Memory B cell (primary cell): ENCODE measurements at regions not wholly inside any gene's neighbourhood (a gene's known extent, or its start where the extent isn't known, plus 50 kb on each side); places are given as distances from the start of the nearest gene placed in this dataset.

Experiments
- ATAC-seq: fragments of 150-1000 bp; cut with Tn5 transposase; 2 replicates; pipeline ENCODE4 v1.10.0; 2021; ENCODE audit warnings: low read depth, mild to moderate bottlenecking, moderate library complexity
- DNase-seq, 2 donors: peaks; one replicate each; pipeline ENCODE4 v3.0.0; 2022; ENCODE audit warnings: low spot score in 2 of 2
- H3K27ac Mint-ChIP-seq: one replicate; pipeline ENCODE4 v1.8.0; 2022; ENCODE audit warnings: mild to moderate bottlenecking, moderate library complexity, mixed read lengths
- H3K27me3 Mint-ChIP-seq: one replicate; pipeline ENCODE4 v1.8.0; 2022; ENCODE audit warnings: mixed read lengths
- H3K36me3 Mint-ChIP-seq: one replicate; pipeline ENCODE4 v1.8.0; 2022; ENCODE audit warnings: mild to moderate bottlenecking, mixed read lengths
- H3K4me1 Mint-ChIP-seq: one replicate; pipeline ENCODE4 v1.8.0; 2022; ENCODE audit warnings: mixed read lengths
- H3K4me3 Mint-ChIP-seq: one replicate; pipeline ENCODE4 v1.8.0; 2022; ENCODE audit warnings: mild to moderate bottlenecking, moderate library complexity, mixed read lengths
- H3K9me3 Mint-ChIP-seq: one replicate; pipeline ENCODE4 v1.8.0; 2022; ENCODE audit warnings: mixed read lengths

- no peaks in the 10 kb centered on the region for H3K4me1 Mint-ChIP-seq
- no peaks in the 10 kb centered on the region for H3K9me3 Mint-ChIP-seq
- H3K27ac Mint-ChIP-seq, result no peak overlapping the region
- no peak overlapping the region for H3K4me3 Mint-ChIP-seq
- no peaks in the 10 kb centered on the region for H3K27me3 Mint-ChIP-seq
- no peak for DNase-seq
- ATAC-seq, result no peak
- H3K36me3 Mint-ChIP-seq, result no peaks in the 10 kb centered on the region
These were observed 165.1 kb upstream of the COL8A1 start for GRCh38 chr3:99473321-99473751.

GRCh38 chr3:99472385-99472784 is 166.0 kb upstream of the COL8A1 start:
- Mint-ChIP-seq H3K27me3 (no peaks in the 10 kb centered on the region), H3K4me3 (no peak overlapping the region), H3K27ac (no peak overlapping the region), H3K9me3 (peaks cover 2% of the 10 kb centered on the region), H3K4me1 (no peaks in the 10 kb centered on the region), H3K36me3 (no peaks in the 10 kb centered on the region)
- ATAC-seq (no peak), DNase-seq (no peak)

- Mint-ChIP-seq H3K9me3 (peaks cover 2% of the 10 kb centered on the region), H3K36me3 (no peaks in the 10 kb centered on the region), H3K4me1 (no peaks in the 10 kb centered on the region), H3K27me3 (no peaks in the 10 kb centered on the region), H3K4me3 (no peak overlapping the region), H3K27ac (no peak overlapping the region)
- ATAC-seq (no peak), DNase-seq (no peak)
These were observed 166.8 kb upstream of the COL8A1 start for GRCh38 chr3:99471353-99472323.

- DNase-seq, result no peak
- H3K4me3 Mint-ChIP-seq, result no peak overlapping the region
- H3K27ac Mint-ChIP-seq, result no peak overlapping the region
- peaks cover 2% of the 10 kb centered on the region for H3K9me3 Mint-ChIP-seq
- H3K36me3 Mint-ChIP-seq, result no peaks in the 10 kb centered on the region
- no peaks in the 10 kb centered on the region for H3K4me1 Mint-ChIP-seq
- no peak for ATAC-seq
- no peaks in the 10 kb centered on the region for H3K27me3 Mint-ChIP-seq
These were observed 167.6 kb upstream of the COL8A1 start for GRCh38 chr3:99470841-99471240.

- Mint-ChIP-seq H3K27me3 (no peaks in the 10 kb centered on the region), H3K4me3 (no peak overlapping the region), H3K36me3 (no peaks in the 10 kb centered on the region), H3K27ac (no peak overlapping the region), H3K4me1 (no peaks in the 10 kb centered on the region), H3K9me3 (peaks cover 2% of the 10 kb centered on the region)
- ATAC-seq (no peak), DNase-seq (no peak)
These were observed 169.5 kb upstream of the COL8A1 start for GRCh38 chr3:99468918-99469317.

GRCh38 chr3:99467420-99467819 is 171.0 kb upstream of the COL8A1 start:
- Mint-ChIP-seq H3K27ac (no peak overlapping the region), H3K27me3 (no peaks in the 10 kb centered on the region), H3K36me3 (no peaks in the 10 kb centered on the region), H3K9me3 (peaks cover 2% of the 10 kb centered on the region), H3K4me3 (no peak overlapping the region), H3K4me1 (no peaks in the 10 kb centered on the region)
- no peak for DNase-seq
- no peak for ATAC-seq

- H3K9me3 Mint-ChIP-seq, result peaks cover 3% of the 10 kb centered on the region
- no peaks in the 10 kb centered on the region for H3K36me3 Mint-ChIP-seq
- no peaks in the 10 kb centered on the region for H3K4me1 Mint-ChIP-seq
These were observed 172.1 kb upstream of the COL8A1 start for GRCh38 chr3:99466331-99466730.

GRCh38 chr3:99458013-99458412 is 180.4 kb upstream of the COL8A1 start:
- H3K36me3 Mint-ChIP-seq, result no peaks in the 10 kb centered on the region
- no peak overlapping the region for H3K27ac Mint-ChIP-seq
- H3K27me3 Mint-ChIP-seq, result no peaks in the 10 kb centered on the region
- peaks cover 6% of the 10 kb centered on the region for H3K9me3 Mint-ChIP-seq
- DNase-seq (no peak), ATAC-seq (no peak)
- no peak overlapping the region for H3K4me3 Mint-ChIP-seq
- H3K4me1 Mint-ChIP-seq, result no peaks in the 10 kb centered on the region

More at GRCh38 chr3:99466331-99466730, 172.1 kb upstream of the COL8A1 start:
- Mint-ChIP-seq H3K27ac (no peak overlapping the region), H3K27me3 (no peaks in the 10 kb centered on the region), H3K4me3 (no peak overlapping the region)
- DNase-seq (no peak), ATAC-seq (no peak)

- Mint-ChIP-seq H3K36me3 (no peaks in the 10 kb centered on the region), H3K27me3 (no peaks in the 10 kb centered on the region), H3K4me1 (no peaks in the 10 kb centered on the region), H3K27ac (no peak overlapping the region), H3K9me3 (peaks cover 7% of the 10 kb centered on the region), H3K4me3 (no peak overlapping the region)
- DNase-seq (no peak), ATAC-seq (no peak)
These were observed 195.8 kb upstream of the COL8A1 start for GRCh38 chr3:99442599-99442998.

- Mint-ChIP-seq H3K27me3 (no peaks in the 10 kb centered on the region), H3K4me1 (no peaks in the 10 kb centered on the region), H3K27ac (no peak overlapping the region), H3K9me3 (peaks cover 9% of the 10 kb centered on the region), H3K4me3 (no peak overlapping the region), H3K36me3 (no peaks in the 10 kb centered on the region)
- no peak for ATAC-seq
- no peak for DNase-seq
These were observed 198.5 kb upstream of the COL8A1 start for GRCh38 chr3:99439892-99440291.

GRCh38 chr3:99434190-99434589 is 204.2 kb upstream of the COL8A1 start:
- no peak overlapping the region for H3K4me3 Mint-ChIP-seq
- H3K27ac Mint-ChIP-seq, result no peak overlapping the region
- no peaks in the 10 kb centered on the region for H3K27me3 Mint-ChIP-seq
- DNase-seq (no peak), ATAC-seq (no peak)
- H3K36me3 Mint-ChIP-seq, result no peaks in the 10 kb centered on the region
- H3K4me1 Mint-ChIP-seq, result no peaks in the 10 kb centered on the region
- H3K9me3 Mint-ChIP-seq, result peaks cover 6% of the 10 kb centered on the region

GRCh38 chr3:99430348-99431134 is 207.9 kb upstream of the COL8A1 start:
- no peaks in the 10 kb centered on the region for H3K36me3 Mint-ChIP-seq
- DNase-seq (no peak), ATAC-seq (no peak)
- no peak overlapping the region for H3K4me3 Mint-ChIP-seq
- no peaks in the 10 kb centered on the region for H3K27me3 Mint-ChIP-seq
- peaks cover 8% of the 10 kb centered on the region for H3K9me3 Mint-ChIP-seq
- H3K4me1 Mint-ChIP-seq, result no peaks in the 10 kb centered on the region
- no peak overlapping the region for H3K27ac Mint-ChIP-seq

- Mint-ChIP-seq H3K4me3 (no peak overlapping the region), H3K27ac (no peak overlapping the region), H3K27me3 (no peaks in the 10 kb centered on the region), H3K9me3 (peaks cover 7% of the 10 kb centered on the region), H3K4me1 (no peaks in the 10 kb centered on the region), H3K36me3 (no peaks in the 10 kb centered on the region)
- no peak for DNase-seq
- no peak for ATAC-seq
These were observed 208.9 kb upstream of the COL8A1 start for GRCh38 chr3:99429502-99429901.

- no peaks in the 10 kb centered on the region for H3K36me3 Mint-ChIP-seq
- H3K27me3 Mint-ChIP-seq, result no peaks in the 10 kb centered on the region
- H3K9me3 Mint-ChIP-seq, result peaks cover 2% of the 10 kb centered on the region
- H3K4me3 Mint-ChIP-seq, result no peak overlapping the region
- DNase-seq, result no peak
- no peaks in the 10 kb centered on the region for H3K4me1 Mint-ChIP-seq
- H3K27ac Mint-ChIP-seq, result no peak overlapping the region
- no peak for ATAC-seq
These were observed 212.5 kb upstream of the COL8A1 start for GRCh38 chr3:99425930-99426329.
